K562 (cell line): ENCODE measurements at regions not wholly inside any gene's neighbourhood (a gene's known extent, or its start where the extent isn't known, plus 50 kb on each side); places are given as distances from the start of the nearest gene placed in this dataset.

ENCODE experiments used
- ATAC-seq: fragments of 200-7000 bp; cut with Tn5 transposase; 3 replicates; pipeline ENCODE4 v1.9.1; 2020; ENCODE audit warnings: moderate library complexity
- BruUV-seq: library from RNA; stranded (reverse); fragments of 400-500 nt; replicated peaks from 2 replicates; lab custom pipeline; 2021; lab: Mats Ljungman, UMichigan
- CTCF ChIA-PET: fragments of 300-600 bp; formaldehyde crosslinking; extraction: SDS; loops from one replicate; lab custom pipeline; 2021; ENCODE audit warnings: low intra/inter-chr PET ratio; lab: Yijun Ruan, JAX
- POLR2A ChIA-PET: fragments of 300-600, 350-650 bp; sonication (Branson Sonifier 250); formaldehyde crosslinking; extraction: SDS; loops from one replicate; lab custom pipeline; 2021; ENCODE audit warnings: antibody characterized with exemption, inconsistent platforms; lab: Yijun Ruan, JAX
- DNase-seq, 4 experiments: peaks; one replicate each; pipeline versions ENCODE4 v3.0.0 to v3.0.0-alpha.2; 2011 to 2018; ENCODE audit warnings: low spot score in 3 of 4, mixed read lengths in 3 of 4; ENCODE audit errors: extremely low read depth in 1 of 4
- FAIRE-seq: peaks from 2 replicates; lab custom pipeline; 2011; peaks lifted over from hg19 to GRCh38; lab: Jason Lieb, UNC
- H2AFZ ChIP-seq: 2 replicates; pipeline ENCODE4 v1.6.0; 2011; ENCODE audit warnings: low read depth, low read length, control low read depth, inconsistent platforms
- H3K27ac ChIP-seq: fragments of 200-600 bp; 3 replicates; pipeline ENCODE4 v1.8.0; 2011; ENCODE audit warnings: low read depth, mild to moderate bottlenecking, control low read depth, inconsistent platforms, low read length, moderate library complexity, mixed read lengths; ENCODE audit errors: extremely low read depth
- H3K27me3 ChIP-seq, 2 experiments: fragments of 300-600 bp in 1 of 2; 2 replicates in 1 of 2; 3 replicates in 1 of 2; pipeline versions ENCODE4 v1.6.0 to v1.8.0; 2011; ENCODE audit warnings: inconsistent platforms in 2 of 2, low read length in 2 of 2, mild to moderate bottlenecking in 1 of 2, mixed read lengths in 1 of 2, moderate library complexity in 1 of 2; ENCODE audit not compliant: control insufficient read depth in 2 of 2, insufficient read depth in 2 of 2
- H3K36me3 ChIP-seq: fragments of 300-600 bp; 3 replicates; pipeline ENCODE4 v1.8.0; 2011; ENCODE audit warnings: mild to moderate bottlenecking, low read length, inconsistent platforms; ENCODE audit not compliant: control insufficient read depth, insufficient read depth
- H3K4me1 ChIP-seq, 2 experiments: fragments of 200-600 bp in 1 of 2; replicated peaks in 1 of 2; 2 replicates in 1 of 2; 3 replicates in 1 of 2; pipeline versions ENCODE4 v1.5.1 to v1.8.0; 2011; ENCODE audit warnings: inconsistent platforms in 2 of 2, low read length in 2 of 2, mild to moderate bottlenecking in 1 of 2, mixed read lengths in 1 of 2, moderate library complexity in 1 of 2; ENCODE audit not compliant: control insufficient read depth in 2 of 2, insufficient read depth in 2 of 2
- H3K4me2 ChIP-seq: 2 replicates; pipeline ENCODE4 v1.6.1; 2011; ENCODE audit warnings: low read length, control low read depth, inconsistent platforms, mixed read lengths; ENCODE audit not compliant: insufficient read depth
- H3K4me3 ChIP-seq: fragments of 200-600 bp; sonication (generic), shearing (Covaris generic); 2 replicates; pipeline ENCODE4 v1.5.1; 2016; ENCODE audit warnings: control low read depth, inconsistent platforms
- H3K79me2 ChIP-seq: fragments of 200-600 bp; 3 replicates; pipeline ENCODE4 v1.8.0; 2011; ENCODE audit warnings: low read length, inconsistent platforms; ENCODE audit not compliant: control insufficient read depth, insufficient read depth
- H3K9ac ChIP-seq, 2 experiments: 2 replicates each; pipeline versions ENCODE4 v1.6.0 to v1.6.1; 2011; ENCODE audit warnings: low read depth in 2 of 2, low read length in 2 of 2, control low read depth in 1 of 2, inconsistent platforms in 1 of 2, mild to moderate bottlenecking in 1 of 2, mixed read lengths in 1 of 2; ENCODE audit not compliant: insufficient read depth in 1 of 2
- H3K9me1 ChIP-seq: one replicate; pipeline ENCODE4 v1.6.0; 2011; ENCODE audit warnings: inconsistent platforms, mild to moderate bottlenecking, low read length, moderate library complexity; ENCODE audit not compliant: control insufficient read depth, insufficient read depth
- H3K9me3 ChIP-seq: replicated peaks from 2 replicates; pipeline ENCODE4 v1.5.1; 2011; ENCODE audit warnings: low read depth, low read length, inconsistent platforms; ENCODE audit not compliant: control insufficient read depth, insufficient read depth
- H4K20me1 ChIP-seq: replicated peaks from 2 replicates; pipeline ENCODE4 v1.6.1; 2011; ENCODE audit warnings: low read length, inconsistent platforms, mixed read lengths; ENCODE audit not compliant: control insufficient read depth, insufficient read depth
- ARID1B ChIP-seq: fragments of 450-650 bp; IDR thresholded peaks from 2 replicates; pipeline ENCODE4 v1.6.1; 2016; ENCODE audit warnings: antibody characterized with exemption, mild to moderate bottlenecking, inconsistent platforms
- CAMTA2 ChIP-seq: fragments of 250-450 bp; sonication (Bioruptor Pico); conservative IDR thresholded peaks from 2 replicates; pipeline ENCODE4 v1.5.1; 2022
- ELF1 ChIP-seq: fragments of 200-800 bp; sonication (Bioruptor generic); IDR thresholded peaks from 2 replicates; pipeline ENCODE4 v1.6.1; 2016; ENCODE audit warnings: missing genetic modification characterization, missing compliant biosample characterization
- GATA2 ChIP-seq: sonication (generic); formaldehyde crosslinking; IDR thresholded peaks from 2 replicates; pipeline ENCODE4 v1.4.0; 2020; ENCODE audit warnings: mild to moderate bottlenecking, missing genetic modification reagents
- HDAC6 ChIP-seq: IDR thresholded peaks from 2 replicates; pipeline ENCODE4 v1.6.1; 2012; ENCODE audit warnings: low read depth, mild to moderate bottlenecking, control low read depth, inconsistent platforms, low read length, moderate library complexity
- HIVEP1 ChIP-seq: fragments of 250-450 bp; sonication (Bioruptor Pico); IDR thresholded peaks from 2 replicates; pipeline ENCODE4 v1.4.0; 2020; ENCODE audit warnings: mild to moderate bottlenecking
- NELFE ChIP-seq: IDR thresholded peaks from 2 replicates; pipeline ENCODE4 v1.6.1; 2011; ENCODE audit warnings: mild to moderate bottlenecking; ENCODE audit not compliant: insufficient read depth, insufficient read length
- PHF21A ChIP-seq: fragments of 450-650 bp; IDR thresholded peaks from 2 replicates; pipeline ENCODE4 v1.6.1; 2017; ENCODE audit warnings: low read depth, borderline replicate concordance
- SMC3 ChIP-seq: conservative IDR thresholded peaks from 2 replicates; pipeline ENCODE4 v1.6.1; 2011; ENCODE audit warnings: low read depth, low read length, improper control_type of control experiment; ENCODE audit not compliant: insufficient read depth
- STAG1 ChIP-seq: sonication (generic); formaldehyde crosslinking; IDR thresholded peaks from 2 replicates; pipeline ENCODE4 v1.5.0; 2020; ENCODE audit warnings: missing genetic modification reagents, borderline replicate concordance
- TBP ChIP-seq: optimal IDR thresholded peaks from 2 replicates; pipeline ENCODE3; 2011; ENCODE audit warnings: low read depth, low read length, improper control_type of control experiment
- ZC3H4 ChIP-seq: sonication (generic); formaldehyde crosslinking; IDR thresholded peaks from 2 replicates; pipeline ENCODE4 v1.9.0; 2021; ENCODE audit warnings: missing genetic modification reagents, borderline replicate concordance
- ZFX ChIP-seq: sonication (generic); formaldehyde crosslinking; IDR thresholded peaks from 2 replicates; pipeline ENCODE4 v1.8.0; 2022; ENCODE audit warnings: mild to moderate bottlenecking, missing genetic modification reagents, moderate library complexity
- ZKSCAN3 ChIP-seq: fragments of 250-450 bp; sonication (Bioruptor Pico); IDR thresholded peaks from 2 replicates; pipeline ENCODE4 v1.4.0; 2020
- ZNF239 ChIP-seq: fragments of 250-450 bp; sonication (Bioruptor Pico); IDR thresholded peaks from 2 replicates; pipeline ENCODE4 v1.4.0; 2020; ENCODE audit warnings: mild to moderate bottlenecking
- ZNF324 ChIP-seq: fragments of 250-450 bp; sonication (Bioruptor Pico); IDR thresholded peaks from 2 replicates; pipeline ENCODE4 v1.4.0; 2020; ENCODE audit warnings: mild to moderate bottlenecking
- ZNF589 ChIP-seq: fragments of 200-800 bp; sonication (Bioruptor generic); IDR thresholded peaks from 2 replicates; pipeline ENCODE4 v1.6.1; 2016; ENCODE audit warnings: low read depth, missing genetic modification characterization, missing compliant biosample characterization
- WGBS: fragments of 100-300 bp; shearing (Covaris generic); methylation state at CpG from one replicate; pipeline ENCODE4 v1.1.6; 2016; ENCODE audit warnings: low coverage, mixed read lengths; ENCODE audit not compliant: insufficient coverage; ENCODE audit errors: missing lambda C conversion rate; 5-methylcytosine and 5-hydroxymethylcytosine counted together
- in situ Hi-C: fragments of 300-500 bp; cut with MboI; formaldehyde crosslinking; loops from 4 replicates; pipeline ENCODE4 v1.15.0; 2018; ENCODE audit warnings: inconsistent platforms, mixed read lengths
- intact Hi-C: fragments of 100-400 bp; cut with micrococcal nuclease; formaldehyde crosslinking; loops from 2 replicates; pipeline ENCODE4 v1.14.2; 2022
- TF ChIP-seq, protein P1 (sequence below): sonication (generic); formaldehyde crosslinking; IDR thresholded peaks from 2 replicates; pipeline ENCODE4 v1.8.0; 2023; ENCODE audit warnings: mild to moderate bottlenecking, missing genetic modification reagents

DNA sequence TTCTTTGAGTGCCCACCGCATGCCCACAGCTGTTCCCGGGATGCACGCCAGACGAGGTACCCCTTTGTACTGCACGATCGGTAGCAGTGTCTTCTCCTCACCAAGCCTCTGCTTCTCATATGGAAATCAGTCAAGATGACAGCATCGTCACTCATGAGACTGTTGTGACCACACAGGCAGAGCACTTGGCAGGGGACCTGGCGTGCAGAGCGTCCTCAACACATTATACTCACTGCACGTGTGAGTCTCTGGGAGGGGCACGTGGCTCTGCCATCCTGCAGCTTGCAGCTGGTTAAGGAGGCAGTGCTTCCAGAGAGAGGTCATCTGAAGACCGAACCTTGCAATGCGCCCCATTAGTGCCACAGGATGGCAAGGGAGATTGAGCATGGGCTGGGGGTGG, 266.8 kb downstream of the NPHP4 start:
- H3K4me3 ChIP-seq = no peak overlapping the region
- no peak for FAIRE-seq
- in situ Hi-C loops (no loop called here), intact Hi-C loops (no loop called here)
- H3K27me3 ChIP-seq = peaks cover 5 to 38% of the 10 kb centered on the region in 2 experiments; a peak in 4 of 5 replicates
- no peak overlapping the region for H2AFZ ChIP-seq
- DNase-seq = no peak
- under 1% methylated on average over 13 of the region's 13 CpGs for WGBS
- TF ChIP-seq ARID1B (no peak), ZC3H4 (CRISPR knock-in tag) (no peak), NELFE (no peak), ZFX (CRISPR knock-in tag) (no peak), HDAC6 (no peak), HIVEP1 (CRISPR knock-in tag) (no peak), ELF1 (no peak), SMC3 (no peak), GATA2 (CRISPR knock-in tag) (no peak), ZNF239 (CRISPR knock-in tag) (no peak), TBP (no peak), PHF21A (no peak), ZNF589 (CRISPR knock-in tag) (no peak), CAMTA2 (no peak), STAG1 (CRISPR knock-in tag) (no peak), ZKSCAN3 (CRISPR knock-in tag) (no peak), ZNF324 (CRISPR knock-in tag) (no peak)
- TF ChIP-seq, protein P1, sequence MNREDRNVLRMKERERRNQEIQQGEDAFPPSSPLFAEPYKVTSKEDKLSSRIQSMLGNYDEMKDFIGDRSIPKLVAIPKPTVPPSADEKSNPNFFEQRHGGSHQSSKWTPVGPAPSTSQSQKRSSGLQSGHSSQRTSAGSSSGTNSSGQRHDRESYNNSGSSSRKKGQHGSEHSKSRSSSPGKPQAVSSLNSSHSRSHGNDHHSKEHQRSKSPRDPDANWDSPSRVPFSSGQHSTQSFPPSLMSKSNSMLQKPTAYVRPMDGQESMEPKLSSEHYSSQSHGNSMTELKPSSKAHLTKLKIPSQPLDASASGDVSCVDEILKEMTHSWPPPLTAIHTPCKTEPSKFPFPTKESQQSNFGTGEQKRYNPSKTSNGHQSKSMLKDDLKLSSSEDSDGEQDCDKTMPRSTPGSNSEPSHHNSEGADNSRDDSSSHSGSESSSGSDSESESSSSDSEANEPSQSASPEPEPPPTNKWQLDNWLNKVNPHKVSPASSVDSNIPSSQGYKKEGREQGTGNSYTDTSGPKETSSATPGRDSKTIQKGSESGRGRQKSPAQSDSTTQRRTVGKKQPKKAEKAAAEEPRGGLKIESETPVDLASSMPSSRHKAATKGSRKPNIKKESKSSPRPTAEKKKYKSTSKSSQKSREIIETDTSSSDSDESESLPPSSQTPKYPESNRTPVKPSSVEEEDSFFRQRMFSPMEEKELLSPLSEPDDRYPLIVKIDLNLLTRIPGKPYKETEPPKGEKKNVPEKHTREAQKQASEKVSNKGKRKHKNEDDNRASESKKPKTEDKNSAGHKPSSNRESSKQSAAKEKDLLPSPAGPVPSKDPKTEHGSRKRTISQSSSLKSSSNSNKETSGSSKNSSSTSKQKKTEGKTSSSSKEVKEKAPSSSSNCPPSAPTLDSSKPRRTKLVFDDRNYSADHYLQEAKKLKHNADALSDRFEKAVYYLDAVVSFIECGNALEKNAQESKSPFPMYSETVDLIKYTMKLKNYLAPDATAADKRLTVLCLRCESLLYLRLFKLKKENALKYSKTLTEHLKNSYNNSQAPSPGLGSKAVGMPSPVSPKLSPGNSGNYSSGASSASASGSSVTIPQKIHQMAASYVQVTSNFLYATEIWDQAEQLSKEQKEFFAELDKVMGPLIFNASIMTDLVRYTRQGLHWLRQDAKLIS (CRISPR knock-in tag) = no peak
- H3K79me2 ChIP-seq = no peaks in the 10 kb centered on the region
- ChIA-PET POLR2A (interaction anchor here (0.6 kb wide), 1 partner anchor 667 kb away, joined by 3 read pairs; no protein-coding TSS in a partner anchor), CTCF (no interaction called here)
- no TSS peak for BruUV-seq
- H3K4me2 ChIP-seq = no peak overlapping the region
- H4K20me1 ChIP-seq = 0 out of 2 replicates have a peak, but pooled peaks cover 6% of the 10 kb centered on the region
- H3K4me1 ChIP-seq = no peaks in the 10 kb centered on the region
- H3K27ac ChIP-seq = no peak overlapping the region
- no peak overlapping the region for H3K9ac ChIP-seq
- H3K36me3 ChIP-seq = no peaks in the 10 kb centered on the region
- no peaks in the 10 kb centered on the region for H3K9me1 ChIP-seq
- no peaks in the 10 kb centered on the region for H3K9me3 ChIP-seq
- ATAC-seq = no peak
